HepG2 (cell line): ENCODE measurements at regions not wholly inside any gene's neighbourhood (a gene's known extent, or its start where the extent isn't known, plus 50 kb on each side); places are given as distances from the start of the nearest gene placed in this dataset.

ENCODE experiments used
- EHMT2 ChIP-seq: fragments of 200-600 bp; sonication (generic); IDR thresholded peaks from 2 replicates; pipeline ENCODE4 v1.7.0; 2017; ENCODE audit warnings: antibody characterized with exemption, low read depth, low read length, borderline replicate concordance
- NFIC ChIP-seq: IDR thresholded peaks from 2 replicates; pipeline ENCODE4 v1.6.1; 2012; ENCODE audit warnings: mild to moderate bottlenecking, low read length, inconsistent platforms
- SMC3 ChIP-seq: IDR thresholded peaks from 2 replicates; pipeline ENCODE4 v1.6.1; 2011; ENCODE audit warnings: low read length, improper control_type of control experiment
- THAP11 ChIP-seq: IDR thresholded peaks from 2 replicates; pipeline ENCODE4 v1.6.1; 2016; ENCODE audit warnings: missing biosample characterization, missing genetic modification reagents
- TSC22D2 ChIP-seq: sonication (generic); formaldehyde crosslinking; IDR thresholded peaks from 2 replicates; pipeline ENCODE4 v1.5.1; 2020; ENCODE audit warnings: missing genetic modification reagents, mild to moderate bottlenecking, borderline replicate concordance
- ZFP36L1 ChIP-seq: sonication (generic); formaldehyde crosslinking; IDR thresholded peaks from 2 replicates; pipeline ENCODE4 v1.8.0; 2022; ENCODE audit warnings: mild to moderate bottlenecking, missing genetic modification reagents, moderate library complexity
- ZNF503 ChIP-seq: sonication (generic); formaldehyde crosslinking; IDR thresholded peaks from 2 replicates; pipeline ENCODE4 v1.4.0; 2020; ENCODE audit warnings: missing genetic modification reagents
- ZNF558 ChIP-seq: sonication (generic); formaldehyde crosslinking; IDR thresholded peaks from 2 replicates; pipeline ENCODE4 v1.9.0; 2022; ENCODE audit warnings: mild to moderate bottlenecking, missing genetic modification reagents, borderline replicate concordance
- ZSCAN12 ChIP-seq: sonication (generic); formaldehyde crosslinking; IDR thresholded peaks from 2 replicates; pipeline ENCODE4 v1.9.0; 2021; ENCODE audit warnings: mild to moderate bottlenecking, missing genetic modification reagents
- TF ChIP-seq, protein P1 (sequence below): sonication (generic); formaldehyde crosslinking; conservative IDR thresholded peaks from 2 replicates; pipeline ENCODE4 v1.4.0; 2020; ENCODE audit warnings: mild to moderate bottlenecking, missing genetic modification reagents, moderate library complexity
- TF ChIP-seq, protein P2 (sequence below): sonication (generic); formaldehyde crosslinking; IDR thresholded peaks from 2 replicates; pipeline ENCODE4 v1.4.0; 2020; ENCODE audit warnings: missing genetic modification reagents, borderline replicate concordance
- TF ChIP-seq, protein P3 (sequence below): sonication (generic); formaldehyde crosslinking; IDR thresholded peaks from 2 replicates; pipeline ENCODE4 v1.4.0; 2020; ENCODE audit warnings: missing genetic modification reagents

DNA sequence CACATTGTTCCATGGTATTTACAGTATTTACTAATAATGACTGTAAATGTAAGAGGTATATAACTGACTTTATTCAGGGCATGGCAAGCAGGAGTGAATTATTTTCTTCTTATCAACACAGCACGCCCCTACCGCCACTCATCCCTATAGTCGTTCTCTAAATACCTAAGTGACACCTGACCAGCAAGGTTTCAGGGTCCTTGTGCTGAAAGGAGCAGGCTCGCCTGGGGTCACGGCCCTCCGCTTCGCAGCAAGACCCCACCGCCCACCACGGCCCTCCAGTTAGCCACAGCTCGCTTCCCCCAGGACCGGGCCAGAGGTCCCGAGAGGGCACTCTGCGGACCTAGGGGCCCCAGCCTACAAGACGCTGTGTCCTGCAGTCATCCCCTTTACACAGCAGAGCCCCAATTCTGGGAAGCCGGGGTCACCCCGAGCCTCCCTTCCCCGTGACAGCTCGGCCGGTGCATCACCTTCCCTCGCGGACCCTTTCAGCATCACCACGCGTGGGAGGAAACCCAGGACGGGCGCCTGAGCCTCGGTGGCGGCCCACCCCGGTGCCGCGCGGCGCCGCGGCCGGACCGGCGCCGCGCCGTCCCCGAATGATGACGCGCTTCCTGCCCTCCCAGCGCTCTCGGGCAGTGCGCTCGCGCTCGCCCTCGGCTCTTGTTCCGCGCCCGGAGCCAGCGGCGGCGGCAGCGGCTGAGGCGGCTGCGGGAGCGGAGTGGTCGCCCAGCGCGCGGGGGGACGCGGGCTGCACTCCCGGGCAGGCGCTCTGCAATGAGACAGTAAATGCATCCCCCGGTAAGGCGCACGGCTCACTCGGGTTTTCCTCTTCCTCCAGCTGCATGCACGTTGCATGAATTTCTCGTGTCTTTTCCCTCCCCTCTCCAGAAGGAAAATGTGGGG lies 225.1 kb upstream of the C2CD4B start, which contains the start of gene TLN2 (continued):
- TF ChIP-seq EHMT2, result no peak
- TF ChIP-seq, protein P1, sequence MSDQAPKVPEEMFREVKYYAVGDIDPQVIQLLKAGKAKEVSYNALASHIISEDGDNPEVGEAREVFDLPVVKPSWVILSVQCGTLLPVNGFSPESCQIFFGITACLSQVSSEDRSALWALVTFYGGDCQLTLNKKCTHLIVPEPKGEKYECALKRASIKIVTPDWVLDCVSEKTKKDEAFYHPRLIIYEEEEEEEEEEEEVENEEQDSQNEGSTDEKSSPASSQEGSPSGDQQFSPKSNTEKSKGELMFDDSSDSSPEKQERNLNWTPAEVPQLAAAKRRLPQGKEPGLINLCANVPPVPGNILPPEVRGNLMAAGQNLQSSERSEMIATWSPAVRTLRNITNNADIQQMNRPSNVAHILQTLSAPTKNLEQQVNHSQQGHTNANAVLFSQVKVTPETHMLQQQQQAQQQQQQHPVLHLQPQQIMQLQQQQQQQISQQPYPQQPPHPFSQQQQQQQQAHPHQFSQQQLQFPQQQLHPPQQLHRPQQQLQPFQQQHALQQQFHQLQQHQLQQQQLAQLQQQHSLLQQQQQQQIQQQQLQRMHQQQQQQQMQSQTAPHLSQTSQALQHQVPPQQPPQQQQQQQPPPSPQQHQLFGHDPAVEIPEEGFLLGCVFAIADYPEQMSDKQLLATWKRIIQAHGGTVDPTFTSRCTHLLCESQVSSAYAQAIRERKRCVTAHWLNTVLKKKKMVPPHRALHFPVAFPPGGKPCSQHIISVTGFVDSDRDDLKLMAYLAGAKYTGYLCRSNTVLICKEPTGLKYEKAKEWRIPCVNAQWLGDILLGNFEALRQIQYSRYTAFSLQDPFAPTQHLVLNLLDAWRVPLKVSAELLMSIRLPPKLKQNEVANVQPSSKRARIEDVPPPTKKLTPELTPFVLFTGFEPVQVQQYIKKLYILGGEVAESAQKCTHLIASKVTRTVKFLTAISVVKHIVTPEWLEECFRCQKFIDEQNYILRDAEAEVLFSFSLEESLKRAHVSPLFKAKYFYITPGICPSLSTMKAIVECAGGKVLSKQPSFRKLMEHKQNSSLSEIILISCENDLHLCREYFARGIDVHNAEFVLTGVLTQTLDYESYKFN (CRISPR knock-in tag), result no peak
- TF ChIP-seq, protein P2, sequence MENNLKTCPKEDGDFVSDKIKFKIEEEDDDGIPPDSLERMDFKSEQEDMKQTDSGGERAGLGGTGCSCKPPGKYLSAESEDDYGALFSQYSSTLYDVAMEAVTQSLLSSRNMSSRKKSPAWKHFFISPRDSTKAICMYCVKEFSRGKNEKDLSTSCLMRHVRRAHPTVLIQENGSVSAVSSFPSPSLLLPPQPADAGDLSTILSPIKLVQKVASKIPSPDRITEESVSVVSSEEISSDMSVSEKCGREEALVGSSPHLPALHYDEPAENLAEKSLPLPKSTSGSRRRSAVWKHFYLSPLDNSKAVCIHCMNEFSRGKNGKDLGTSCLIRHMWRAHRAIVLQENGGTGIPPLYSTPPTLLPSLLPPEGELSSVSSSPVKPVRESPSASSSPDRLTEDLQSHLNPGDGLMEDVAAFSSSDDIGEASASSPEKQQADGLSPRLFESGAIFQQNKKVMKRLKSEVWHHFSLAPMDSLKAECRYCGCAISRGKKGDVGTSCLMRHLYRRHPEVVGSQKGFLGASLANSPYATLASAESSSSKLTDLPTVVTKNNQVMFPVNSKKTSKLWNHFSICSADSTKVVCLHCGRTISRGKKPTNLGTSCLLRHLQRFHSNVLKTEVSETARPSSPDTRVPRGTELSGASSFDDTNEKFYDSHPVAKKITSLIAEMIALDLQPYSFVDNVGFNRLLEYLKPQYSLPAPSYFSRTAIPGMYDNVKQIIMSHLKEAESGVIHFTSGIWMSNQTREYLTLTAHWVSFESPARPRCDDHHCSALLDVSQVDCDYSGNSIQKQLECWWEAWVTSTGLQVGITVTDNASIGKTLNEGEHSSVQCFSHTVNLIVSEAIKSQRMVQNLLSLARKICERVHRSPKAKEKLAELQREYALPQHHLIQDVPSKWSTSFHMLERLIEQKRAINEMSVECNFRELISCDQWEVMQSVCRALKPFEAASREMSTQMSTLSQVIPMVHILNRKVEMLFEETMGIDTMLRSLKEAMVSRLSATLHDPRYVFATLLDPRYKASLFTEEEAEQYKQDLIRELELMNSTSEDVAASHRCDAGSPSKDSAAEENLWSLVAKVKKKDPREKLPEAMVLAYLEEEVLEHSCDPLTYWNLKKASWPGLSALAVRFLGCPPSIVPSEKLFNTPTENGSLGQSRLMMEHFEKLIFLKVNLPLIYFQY (CRISPR knock-in tag), result no peak
- peak; percentile 58 for TF ChIP-seq THAP11 (CRISPR knock-in tag)
- TF ChIP-seq ZFP36L1, result no peak
- peak; percentile 75; the same call in 1 of the 2 replicates for TF ChIP-seq ZSCAN12 (CRISPR knock-in tag)
- TF ChIP-seq ZNF558, result 0 out of 2 replicates have a peak, but pooled peaks have one; percentile 53
- no peak for TF ChIP-seq ZNF503
- TF ChIP-seq, protein P3, sequence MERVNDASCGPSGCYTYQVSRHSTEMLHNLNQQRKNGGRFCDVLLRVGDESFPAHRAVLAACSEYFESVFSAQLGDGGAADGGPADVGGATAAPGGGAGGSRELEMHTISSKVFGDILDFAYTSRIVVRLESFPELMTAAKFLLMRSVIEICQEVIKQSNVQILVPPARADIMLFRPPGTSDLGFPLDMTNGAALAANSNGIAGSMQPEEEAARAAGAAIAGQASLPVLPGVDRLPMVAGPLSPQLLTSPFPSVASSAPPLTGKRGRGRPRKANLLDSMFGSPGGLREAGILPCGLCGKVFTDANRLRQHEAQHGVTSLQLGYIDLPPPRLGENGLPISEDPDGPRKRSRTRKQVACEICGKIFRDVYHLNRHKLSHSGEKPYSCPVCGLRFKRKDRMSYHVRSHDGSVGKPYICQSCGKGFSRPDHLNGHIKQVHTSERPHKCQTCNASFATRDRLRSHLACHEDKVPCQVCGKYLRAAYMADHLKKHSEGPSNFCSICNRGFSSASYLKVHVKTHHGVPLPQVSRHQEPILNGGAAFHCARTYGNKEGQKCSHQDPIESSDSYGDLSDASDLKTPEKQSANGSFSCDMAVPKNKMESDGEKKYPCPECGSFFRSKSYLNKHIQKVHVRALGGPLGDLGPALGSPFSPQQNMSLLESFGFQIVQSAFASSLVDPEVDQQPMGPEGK, result 0 out of 2 replicates have a peak, but pooled peaks have one; percentile 9
- no peak for TF ChIP-seq NFIC
- no peak for TF ChIP-seq TSC22D2 (CRISPR knock-in tag)
- TF ChIP-seq SMC3, result no peak
